ENCODE measurements at regions not wholly inside any gene's neighbourhood (a gene's known extent, or its start where the extent isn't known, plus 50 kb on each side); places are given as distances from the start of the nearest gene placed in this dataset.

GRCh38 chr3:1540686-1541085, 447.9 kb downstream of the CNTN6 start:
- TF ChIP-seq CTCF (IDR thresholded peaks at IDR 0.05) = no peak
- no peak for TF ChIP-seq POLR2A (IDR thresholded peaks at IDR 0.05)

Measured in adrenal gland (tissue), 5 donors.